ENCODE measurements at regions not wholly inside any gene's neighbourhood (a gene's known extent, or its start where the extent isn't known, plus 50 kb on each side); places are given as distances from the start of the nearest gene placed in this dataset.
"Not testable (repeated sequence)": the region's sequence is repeated elsewhere in the genome, so short reads cannot be mapped to it uniquely, and the experiment has no call there.

DNA sequence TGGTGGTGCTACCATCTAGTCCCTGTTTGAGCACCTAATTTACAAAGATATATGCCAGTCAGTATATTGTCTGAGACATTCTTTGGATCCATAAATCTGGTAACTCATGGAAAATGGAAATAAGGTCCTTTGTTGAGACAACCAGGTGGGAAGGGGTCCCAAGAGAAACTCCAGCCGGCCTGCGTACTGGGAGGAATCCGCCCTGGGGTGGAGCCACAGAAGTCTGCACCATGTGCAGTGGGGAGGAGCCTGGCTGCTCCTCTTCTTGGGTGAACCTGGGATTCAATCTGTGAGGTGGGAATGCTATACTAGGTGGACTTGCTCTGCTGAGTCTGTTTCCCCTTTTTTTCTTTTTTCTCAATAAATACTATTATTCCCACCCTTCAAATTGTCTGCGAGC is 339.2 kb upstream of the TNRC6C start:
- Histone ChIP-seq H3K9me3 (ENCODE audit: control insufficient read depth, insufficient read depth, low read length) (peaks cover 4% of the 10 kb centered on the region; the same call in 1 of the 2 replicates), H3K27me3 (ENCODE audit: control insufficient read depth, low read length) (peaks cover 5% of the 10 kb centered on the region), H3K4me2 (ENCODE audit: low read length) (no peak overlapping the region), H4K20me1 (ENCODE audit: control insufficient read depth, insufficient read depth, low read depth, low read length) (no peaks in the 10 kb centered on the region), H3K4me3 (ENCODE audit: low read length) (no peak overlapping the region), H3K9me2 (replicated peaks; ENCODE audit: control insufficient read depth, low read length) (no peaks in the 10 kb centered on the region), H3K27ac (ENCODE audit: low read depth, low read length) (no peak overlapping the region), H3K36me3 (ENCODE audit: control insufficient read depth, low read length) (no peaks in the 10 kb centered on the region), H3K4me1 (ENCODE audit: control insufficient read depth, low read length) (peaks cover 6% of the 10 kb centered on the region), H3F3A (ENCODE audit: control insufficient read depth, insufficient read depth) (no peaks in the 10 kb centered on the region), H3K79me2 (ENCODE audit: control insufficient read depth, low read length) (no peaks in the 10 kb centered on the region)
- TF ChIP-seq CTCF (IDR thresholded peaks at IDR 0.05; ENCODE audit: low read depth, low read length, poor library complexity, severe bottlenecking) (no peak), EZH2phosphoT487 (IDR thresholded peaks at IDR 0.05; ENCODE audit: borderline replicate concordance, low read length) (no peak)

GRCh38 chr17:77619851-77620250 is 338.7 kb upstream of the TNRC6C start:
- H3F3A ChIP-seq (ENCODE audit: control insufficient read depth, insufficient read depth), result no peaks in the 10 kb centered on the region
- peaks cover 5% of the 10 kb centered on the region for H3K27me3 ChIP-seq (ENCODE audit: control insufficient read depth, low read length)
- H3K27ac ChIP-seq (ENCODE audit: low read depth, low read length), result no peak overlapping the region
- no peaks in the 10 kb centered on the region for H3K79me2 ChIP-seq (ENCODE audit: control insufficient read depth, low read length)
- H3K4me2 ChIP-seq (ENCODE audit: low read length), result no peak overlapping the region
- no peaks in the 10 kb centered on the region for H3K9me2 ChIP-seq (replicated peaks; ENCODE audit: control insufficient read depth, low read length)
- no peak overlapping the region for H3K4me3 ChIP-seq (ENCODE audit: low read length)
- no peaks in the 10 kb centered on the region for H4K20me1 ChIP-seq (ENCODE audit: control insufficient read depth, insufficient read depth, low read depth, low read length)
- H3K4me1 ChIP-seq (ENCODE audit: control insufficient read depth, low read length), result peaks cover 6% of the 10 kb centered on the region
- peaks cover 4% of the 10 kb centered on the region; the same call in 1 of the 2 replicates for H3K9me3 ChIP-seq (ENCODE audit: control insufficient read depth, insufficient read depth, low read length)
- H3K36me3 ChIP-seq (ENCODE audit: control insufficient read depth, low read length), result no peaks in the 10 kb centered on the region
- no peak for TF ChIP-seq CTCF (IDR thresholded peaks at IDR 0.05; ENCODE audit: low read depth, low read length, poor library complexity, severe bottlenecking)
- TF ChIP-seq EZH2phosphoT487 (IDR thresholded peaks at IDR 0.05; ENCODE audit: borderline replicate concordance, low read length), result no peak

GRCh38 chr17:77620282-77620681 is 338.2 kb upstream of the TNRC6C start:
- Histone ChIP-seq H3K36me3 (ENCODE audit: control insufficient read depth, low read length) (no peaks in the 10 kb centered on the region), H4K20me1 (ENCODE audit: control insufficient read depth, insufficient read depth, low read depth, low read length) (no peaks in the 10 kb centered on the region), H3K4me3 (ENCODE audit: low read length) (no peak overlapping the region), H3K9me2 (replicated peaks; ENCODE audit: control insufficient read depth, low read length) (no peaks in the 10 kb centered on the region), H3K4me1 (ENCODE audit: control insufficient read depth, low read length) (peaks cover 6% of the 10 kb centered on the region), H3K79me2 (ENCODE audit: control insufficient read depth, low read length) (no peaks in the 10 kb centered on the region), H3F3A (ENCODE audit: control insufficient read depth, insufficient read depth) (no peaks in the 10 kb centered on the region), H3K9me3 (ENCODE audit: control insufficient read depth, insufficient read depth, low read length) (peaks cover 4% of the 10 kb centered on the region; the same call in 1 of the 2 replicates), H3K27me3 (ENCODE audit: control insufficient read depth, low read length) (peaks cover 5% of the 10 kb centered on the region), H3K4me2 (ENCODE audit: low read length) (no peak overlapping the region), H3K27ac (ENCODE audit: low read depth, low read length) (no peak overlapping the region)
- TF ChIP-seq EZH2phosphoT487 (IDR thresholded peaks at IDR 0.05; ENCODE audit: borderline replicate concordance, low read length) (no peak), CTCF (IDR thresholded peaks at IDR 0.05; ENCODE audit: low read depth, low read length, poor library complexity, severe bottlenecking) (no peak)

GRCh38 chr17:77622084-77622483 is 336.4 kb upstream of the TNRC6C start:
- H4K20me1 ChIP-seq (ENCODE audit: control insufficient read depth, insufficient read depth, low read depth, low read length); H3K79me2 ChIP-seq (ENCODE audit: control insufficient read depth, low read length); H3K36me3 ChIP-seq (ENCODE audit: control insufficient read depth, low read length); H3K27ac ChIP-seq (ENCODE audit: low read depth, low read length); H3K27me3 ChIP-seq (ENCODE audit: control insufficient read depth, low read length); H3K4me2 ChIP-seq (ENCODE audit: low read length); H3K4me1 ChIP-seq (ENCODE audit: control insufficient read depth, low read length); H3K9me2 ChIP-seq (replicated peaks; ENCODE audit: control insufficient read depth, low read length); H3F3A ChIP-seq (ENCODE audit: control insufficient read depth, insufficient read depth); H3K9me3 ChIP-seq (ENCODE audit: control insufficient read depth, insufficient read depth, low read length); H3K4me3 ChIP-seq (ENCODE audit: low read length): not testable (repeated sequence)
